HEK293T (cell line): ENCODE measurements at regions not wholly inside any gene's neighbourhood (a gene's known extent, or its start where the extent isn't known, plus 50 kb on each side); places are given as distances from the start of the nearest gene placed in this dataset.

Source experiments
- BHLHE40 ChIP-seq: fragments of 450-650 bp; IDR thresholded peaks from 2 replicates; pipeline ENCODE4 v1.6.1; 2016; ENCODE audit warnings: mild to moderate bottlenecking, moderate library complexity, borderline replicate concordance
- FOXM1 ChIP-seq: fragments of 450-650 bp; IDR thresholded peaks from 2 replicates; pipeline ENCODE4 v1.6.1; 2017; ENCODE audit warnings: mild to moderate bottlenecking, borderline replicate concordance
- HDGF ChIP-seq: fragments of 450-650 bp; IDR thresholded peaks from 2 replicates; pipeline ENCODE4 v1.6.1; 2017; ENCODE audit warnings: antibody characterized with exemption, borderline replicate concordance
- SUZ12 ChIP-seq: fragments of 450-650 bp; IDR thresholded peaks from 2 replicates; pipeline ENCODE4 v1.6.1; 2016; ENCODE audit warnings: mild to moderate bottlenecking

GRCh38 chr12:125643055-125643454 is 577.8 kb downstream of the AACS start:
- no peak for TF ChIP-seq FOXM1
- TF ChIP-seq HDGF = no peak
- TF ChIP-seq SUZ12 = no peak
- TF ChIP-seq BHLHE40 = no peak
